Tibial nerve (tissue), 4 donors: ENCODE measurements at regions not wholly inside any gene's neighbourhood (a gene's known extent, or its start where the extent isn't known, plus 50 kb on each side); places are given as distances from the start of the nearest gene placed in this dataset.

Experiments used
- CTCF ChIP-seq, 5 experiments: fragments of 200-600 bp in 3 of 5; fragments of 450-650 bp in 2 of 5; sonication (generic) in 3 of 5; IDR thresholded peaks; one replicate each; pipeline ENCODE4 v1.5.1; 2016 to 2019; ENCODE audit warnings: antibody characterized with exemption in 5 of 5, mild to moderate bottlenecking in 3 of 5, moderate library complexity in 2 of 5
- EP300 ChIP-seq, 2 donors: sonication (generic); formaldehyde crosslinking; IDR thresholded peaks; one replicate each; pipeline ENCODE4 v1.6.1; 2017; ENCODE audit warnings: antibody characterized with exemption in 2 of 2, mild to moderate bottlenecking in 1 of 2
- POLR2A ChIP-seq, 2 donors: fragments of 450-650 bp; IDR thresholded peaks; one replicate each; pipeline ENCODE4 v1.6.1; 2017; ENCODE audit warnings: antibody characterized with exemption in 2 of 2, mild to moderate bottlenecking in 2 of 2, moderate library complexity in 2 of 2

- TF ChIP-seq CTCF (IDR thresholded peaks at IDR 0.05): no peak
- no peak for TF ChIP-seq POLR2A (IDR thresholded peaks at IDR 0.05)
- no peak for TF ChIP-seq EP300 (IDR thresholded peaks at IDR 0.05)
These were observed 92.6 kb upstream of the TENM3 start for GRCh38 chr4:182150645-182151044.
